NCI-H1417 (cell line): ENCODE measurements at regions not wholly inside any gene's neighbourhood (a gene's known extent, or its start where the extent isn't known, plus 50 kb on each side); places are given as distances from the start of the nearest gene placed in this dataset.

Experiments
- DNase-seq, 3 experiments: peaks; one replicate each; lab custom pipeline; 2025; lab: John Stamatoyannopoulos, UW

DNA sequence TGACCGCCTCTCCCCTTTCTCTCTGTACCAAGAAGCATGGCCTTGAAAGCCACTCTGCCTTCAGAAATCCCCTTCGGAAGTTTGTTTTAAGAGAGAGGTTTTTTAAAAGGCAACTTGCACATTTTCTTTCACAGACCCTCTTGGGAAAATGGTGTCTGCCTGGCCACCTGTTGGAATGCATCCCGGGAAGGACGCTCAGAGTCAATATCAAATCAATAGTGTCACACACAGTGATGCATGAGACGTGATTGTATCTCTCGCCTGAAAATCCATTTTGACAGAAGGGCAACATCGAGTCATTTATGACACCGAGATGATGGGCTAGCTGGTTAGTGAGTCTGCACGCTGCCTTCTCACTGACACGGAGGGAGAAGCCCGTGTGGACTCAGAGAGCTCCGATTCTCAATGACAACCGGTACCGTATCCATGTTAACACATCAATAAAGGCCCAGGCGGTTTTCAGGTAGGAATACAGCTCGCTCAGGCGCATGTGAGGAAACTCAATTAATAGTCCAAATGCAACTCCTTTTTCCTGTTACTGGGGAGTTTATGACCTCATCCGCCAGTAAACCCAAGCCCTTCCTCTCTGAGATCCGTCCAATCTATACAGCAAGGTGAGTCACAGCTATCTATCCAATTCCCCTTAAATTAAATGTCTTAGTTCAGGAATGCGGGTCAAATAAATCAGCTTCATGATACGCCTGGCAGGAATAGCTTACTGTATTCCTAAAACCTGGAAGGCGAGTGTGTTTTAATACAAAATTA, 621.5 kb upstream of the MKI67 start:
- DNase-seq = no peak

DNA sequence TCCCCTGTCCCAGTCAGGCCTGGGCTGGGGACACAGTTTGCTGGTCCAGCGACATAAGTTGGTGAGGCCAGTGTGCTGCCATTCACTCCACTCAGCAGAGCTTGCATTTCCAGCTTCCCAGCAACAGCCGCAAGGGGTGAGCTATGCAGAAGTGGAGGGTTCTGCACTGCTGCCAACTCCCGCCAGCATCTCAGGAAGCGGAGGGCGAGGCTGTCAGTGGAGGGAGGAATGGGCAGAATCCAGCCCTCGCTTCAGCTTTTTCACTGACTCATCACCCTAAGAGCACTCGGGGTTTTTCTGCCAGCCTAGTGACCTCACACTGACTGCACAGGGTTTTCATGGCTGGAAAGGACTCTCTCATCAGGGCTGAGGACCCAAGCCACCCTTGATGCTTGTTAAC, 625.1 kb upstream of the MKI67 start:
- DNase-seq = no peak

DNA sequence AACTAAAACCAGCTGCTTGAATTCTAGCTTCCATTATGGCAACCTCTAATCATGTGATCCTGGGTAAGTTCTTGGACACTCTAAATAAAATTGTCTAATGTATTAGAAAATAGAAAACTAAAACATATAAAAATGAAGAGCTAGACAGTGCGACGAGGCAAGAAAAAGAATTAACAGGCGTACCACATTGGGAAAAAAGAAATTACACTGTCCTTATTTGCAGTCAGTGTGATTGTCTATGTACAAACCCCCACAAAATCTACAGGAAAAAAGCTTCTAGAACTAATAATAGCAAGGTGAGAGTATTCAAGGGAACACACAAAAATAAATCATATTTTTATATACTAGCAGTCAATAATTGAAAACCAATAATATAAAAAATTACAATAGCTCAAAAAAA, 625.6 kb upstream of the MKI67 start:
- no peak for DNase-seq

- no peak for DNase-seq
Observed at GRCh38 chr10:128759174-128759573, 633.0 kb upstream of the MKI67 start.

GRCh38 chr10:128763588-128763987, 637.4 kb upstream of the MKI67 start:
- DNase-seq = no peak

GRCh38 chr10:128764190-128764589, 638.0 kb upstream of the MKI67 start:
- DNase-seq = no peak

DNA sequence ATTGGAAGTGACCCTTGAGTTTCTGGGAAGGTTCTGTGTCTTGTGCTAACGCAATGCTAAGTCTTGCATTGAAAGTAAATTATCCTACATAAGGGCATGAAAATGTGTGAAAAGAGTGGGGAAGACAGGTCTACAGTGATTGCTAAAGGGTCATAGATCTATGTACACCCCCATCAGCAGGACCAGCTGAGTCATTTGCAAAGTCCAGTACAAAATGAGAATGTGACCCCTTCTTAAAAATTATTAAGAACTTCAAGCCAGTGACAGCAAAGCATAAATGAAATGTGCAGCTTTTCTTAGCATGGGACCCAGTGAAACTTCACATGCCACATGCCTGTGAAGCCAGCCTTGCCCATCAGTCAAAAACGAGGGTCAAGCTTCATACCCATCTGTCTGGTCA, 640.7 kb upstream of the MKI67 start:
- no peak for DNase-seq

GRCh38 chr10:128774979-128775378, 648.8 kb upstream of the MKI67 start:
- no peak for DNase-seq

- DNase-seq = no peak
Observed at GRCh38 chr10:128775743-128776142, 649.5 kb upstream of the MKI67 start.

- no peak for DNase-seq
Observed at GRCh38 chr10:128776673-128777252, 650.5 kb upstream of the MKI67 start.

GRCh38 chr10:128777342-128777741, 651.1 kb upstream of the MKI67 start:
- no peak for DNase-seq

- no peak for DNase-seq
Observed at GRCh38 chr10:128779416-128779815, 653.2 kb upstream of the MKI67 start.

DNA sequence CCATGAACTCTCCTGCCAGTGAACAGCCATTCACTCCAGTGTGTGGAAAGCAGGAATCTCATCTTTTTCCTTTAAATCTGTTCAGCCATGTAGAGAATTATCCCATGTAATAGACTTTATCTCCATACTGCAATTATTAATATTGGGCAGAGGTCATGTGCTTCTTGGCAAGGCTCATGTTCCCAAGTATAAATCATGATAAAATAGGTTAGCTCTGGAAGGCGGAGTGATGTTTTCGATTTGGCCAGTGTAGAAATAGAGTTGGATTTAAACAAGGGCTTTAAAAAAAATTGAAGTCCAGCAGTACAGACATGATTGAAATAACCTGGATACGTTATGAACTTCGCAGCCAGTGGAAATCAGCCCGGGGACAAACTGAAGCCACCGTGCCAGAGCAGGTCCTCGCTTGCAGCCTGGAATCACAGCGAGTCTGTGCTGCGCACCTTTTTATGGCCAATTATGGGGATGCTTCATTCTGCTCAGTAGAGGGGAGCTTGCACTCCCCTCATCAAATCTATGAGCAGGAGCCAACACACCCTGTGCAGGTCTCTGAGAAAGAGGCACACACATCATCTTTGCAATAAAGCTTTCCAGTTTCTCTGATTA, 654.0 kb upstream of the MKI67 start:
- no peak for DNase-seq

- DNase-seq = no peak
Observed at GRCh38 chr10:128781637-128782036, 655.4 kb upstream of the MKI67 start.

DNA sequence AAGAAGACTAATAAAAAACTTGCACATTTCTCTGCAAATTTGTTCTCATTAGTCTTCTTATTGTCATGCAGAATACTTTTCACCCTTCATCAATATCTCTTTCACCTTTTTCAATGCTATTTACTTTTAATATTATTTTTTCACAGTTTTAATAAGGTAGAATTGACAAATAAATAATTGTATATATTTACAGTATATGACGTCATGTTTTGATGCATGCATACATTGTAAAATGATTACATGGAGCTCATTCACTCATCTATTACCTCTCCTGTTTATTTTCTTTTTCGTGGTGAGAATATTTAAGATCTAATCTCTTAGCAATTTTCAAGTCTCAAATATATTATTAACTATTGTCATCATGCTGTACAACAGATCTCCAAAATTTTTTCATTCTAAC, 658.2 kb upstream of the MKI67 start:
- DNase-seq = no peak

DNA sequence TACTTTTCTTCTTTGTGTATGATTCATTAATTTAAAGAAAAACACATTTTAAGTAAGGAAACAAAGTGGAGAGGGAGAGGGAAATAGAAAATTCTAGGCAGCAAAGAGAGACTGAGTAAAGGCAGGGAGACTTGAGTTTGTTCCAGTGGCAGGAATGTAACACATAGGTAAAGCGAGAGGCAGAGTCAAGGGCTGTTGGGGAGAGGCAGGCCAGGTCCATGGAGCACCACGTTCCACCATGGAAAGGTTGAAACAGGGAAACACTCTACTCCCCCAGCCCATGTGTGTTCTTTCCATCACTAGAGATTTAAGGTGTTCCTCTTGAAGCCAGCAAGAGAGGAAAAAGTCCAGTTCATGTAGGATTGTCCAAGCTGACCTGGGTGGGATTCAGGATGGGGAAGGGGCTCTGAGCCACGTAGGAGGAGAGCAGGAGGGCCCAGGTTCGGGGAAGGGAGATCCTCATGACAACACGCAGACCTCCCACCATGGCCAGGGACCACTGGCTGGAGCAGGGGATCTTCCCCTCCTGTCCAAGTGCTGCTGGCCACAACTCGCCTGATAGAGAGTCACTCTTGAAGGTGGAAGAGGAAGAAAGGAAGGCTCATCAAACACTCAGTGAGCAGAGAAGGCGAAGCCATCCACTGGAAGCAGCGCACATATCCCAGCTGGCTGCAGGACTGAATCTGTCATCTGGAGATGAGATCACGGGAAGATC, 666.4 kb upstream of the MKI67 start:
- no peak for DNase-seq

- no peak for DNase-seq
Observed at GRCh38 chr10:128793726-128794655, 667.8 kb upstream of the MKI67 start.

DNA sequence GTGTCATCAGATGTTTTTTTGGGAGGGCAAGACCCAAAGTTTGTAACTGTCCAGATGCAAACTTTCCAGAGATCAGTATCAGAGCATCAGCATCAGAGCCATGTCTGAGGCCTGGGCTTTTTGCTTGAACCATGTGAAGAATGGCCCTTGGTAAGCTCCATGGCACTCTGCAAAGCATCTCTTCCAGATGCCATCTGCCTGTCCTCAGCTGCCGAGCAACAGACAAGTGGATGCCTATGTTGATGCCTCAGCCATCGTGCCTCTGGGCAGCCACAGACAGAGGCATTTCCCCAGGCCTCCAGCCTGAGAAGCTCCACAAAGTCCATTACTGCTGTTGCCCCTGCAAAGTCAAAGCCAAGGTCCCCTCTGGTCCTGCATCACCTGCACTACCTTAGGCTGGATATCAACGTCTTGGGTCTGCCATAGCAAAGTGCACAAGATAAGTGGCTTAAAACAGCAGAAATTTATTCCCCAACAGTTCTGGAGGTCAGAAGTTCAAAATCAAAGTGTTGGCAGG, 670.2 kb upstream of the MKI67 start:
- no peak for DNase-seq

DNA sequence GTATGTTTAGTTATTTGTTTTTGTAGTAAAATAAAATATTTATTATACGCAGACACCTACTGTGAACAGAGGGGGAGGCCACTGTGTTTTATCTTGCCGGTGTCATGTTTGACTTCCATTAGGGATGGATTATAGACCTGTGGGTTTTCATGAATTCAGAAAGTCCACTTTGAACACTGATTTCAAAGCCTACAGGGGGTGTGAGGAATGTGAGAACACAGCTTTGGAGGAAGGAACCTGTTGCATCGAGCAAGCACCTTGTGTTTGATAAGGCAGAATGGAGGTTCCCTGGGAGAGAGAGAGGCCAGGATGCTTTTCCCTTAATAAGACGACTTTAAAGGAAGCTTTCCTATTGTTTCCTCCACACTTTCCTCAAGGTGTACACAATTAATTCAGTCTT, 665.0 kb upstream of the MGMT start:
- DNase-seq = no peak

GRCh38 chr10:128803790-128804189, 663.3 kb upstream of the MGMT start:
- DNase-seq = no peak

GRCh38 chr10:128804411-128804810, 662.6 kb upstream of the MGMT start:
- DNase-seq = no peak
